Hindlimb muscle (tissue), 1 donor: ENCODE measurements at regions not wholly inside any gene's neighbourhood (a gene's known extent, or its start where the extent isn't known, plus 50 kb on each side); places are given as distances from the start of the nearest gene placed in this dataset.
A peak's percentile ranks its signal among the peaks of the same experiment; 100 is the strongest.
"Not testable (repeated sequence)": the region's sequence is repeated elsewhere in the genome, so short reads cannot be mapped to it uniquely, and the experiment has no call there.

ENCODE experiments used
- DNase-seq: peaks from one replicate; pipeline ENCODE4 v3.0.0-alpha.2; 2013

- not testable (repeated sequence) for DNase-seq
These were observed 286.2 kb upstream of the C1QTNF3 start for GRCh38 chr5:34329201-34329600.

GRCh38 chr5:34329611-34330108 is 286.6 kb upstream of the C1QTNF3 start:
- not testable (repeated sequence) for DNase-seq

GRCh38 chr5:34331928-34332454 is 289.0 kb upstream of the C1QTNF3 start:
- DNase-seq: not testable (repeated sequence)

GRCh38 chr5:34339408-34340001 is 296.5 kb upstream of the C1QTNF3 start:
- DNase-seq: not testable (repeated sequence)

GRCh38 chr5:34354440-34354839 is 301.7 kb upstream of the RAI14 start:
- not testable (repeated sequence) for DNase-seq

GRCh38 chr5:34371417-34371816 is 284.7 kb upstream of the RAI14 start:
- DNase-seq: not testable (repeated sequence)

GRCh38 chr5:34371817-34372216 is 284.3 kb upstream of the RAI14 start:
- not testable (repeated sequence) for DNase-seq

- DNase-seq: not testable (repeated sequence)
These were observed 283.4 kb upstream of the RAI14 start for GRCh38 chr5:34372739-34373138.

- not testable (repeated sequence) for DNase-seq
These were observed 278.5 kb upstream of the RAI14 start for GRCh38 chr5:34377651-34378050.

GRCh38 chr5:34378498-34378897 is 277.6 kb upstream of the RAI14 start:
- not testable (repeated sequence) for DNase-seq

- DNase-seq: not testable (repeated sequence)
These were observed 267.4 kb upstream of the RAI14 start for GRCh38 chr5:34388754-34389153.

- no peak for DNase-seq
These were observed 246.8 kb upstream of the RAI14 start for GRCh38 chr5:34409373-34409772.

GRCh38 chr5:34410411-34411139 is 245.6 kb upstream of the RAI14 start:
- DNase-seq: no peak

GRCh38 chr5:34411470-34412346 is 244.4 kb upstream of the RAI14 start:
- DNase-seq: peak; percentile 79

- no peak for DNase-seq
These were observed 243.4 kb upstream of the RAI14 start for GRCh38 chr5:34412736-34413135.

GRCh38 chr5:34415559-34416198 is 240.4 kb upstream of the RAI14 start:
- no peak for DNase-seq

- DNase-seq: no peak
These were observed 239.6 kb upstream of the RAI14 start for GRCh38 chr5:34416501-34417008.

GRCh38 chr5:34420191-34420590 is 235.9 kb upstream of the RAI14 start:
- not testable (repeated sequence) for DNase-seq

GRCh38 chr5:34436761-34437501 is 219.2 kb upstream of the RAI14 start:
- DNase-seq: no peak

- DNase-seq: no peak
These were observed 216.5 kb upstream of the RAI14 start for GRCh38 chr5:34439601-34440000.

- not testable (repeated sequence) for DNase-seq
These were observed 214.4 kb upstream of the RAI14 start for GRCh38 chr5:34441767-34442166.
